ENCODE measurements at regions not wholly inside any gene's neighbourhood (a gene's known extent, or its start where the extent isn't known, plus 50 kb on each side); places are given as distances from the start of the nearest gene placed in this dataset.

DNA sequence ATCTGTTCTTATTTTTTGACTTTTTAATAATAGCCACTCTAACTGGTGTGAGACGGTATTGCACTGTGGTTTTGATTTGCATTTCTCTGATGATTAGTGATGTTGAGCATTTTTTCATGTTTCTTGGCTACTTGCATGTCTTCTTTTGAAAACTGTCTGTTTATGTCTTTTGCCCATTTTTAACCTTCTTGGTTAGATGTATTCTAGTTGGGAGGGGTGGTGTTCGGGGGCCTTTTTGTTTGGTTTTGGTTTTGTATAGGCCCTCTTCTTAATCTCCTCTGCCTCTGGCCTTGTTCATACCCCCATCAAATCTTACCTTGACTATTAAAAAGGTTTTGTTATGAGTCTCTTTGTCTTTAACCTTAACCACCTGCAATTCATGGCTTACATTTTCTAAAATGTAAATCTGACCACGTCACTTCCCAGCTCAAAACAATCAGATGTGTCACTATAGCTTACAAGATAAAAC lies 107.8 kb upstream of the NR4A3 start:
- Histone ChIP-seq H3K9me3 (no peaks in the 10 kb centered on the region), H3K27me3 (no peaks in the 10 kb centered on the region), H3K4me1 (no peaks in the 10 kb centered on the region), H3K4me3 (no peak overlapping the region), H3K27ac (no peak overlapping the region), H3K36me3 (no peaks in the 10 kb centered on the region)
- ATAC-seq (ENCODE audit: low FRiP score in 2 of 2) (no peak), DNase-seq (no peak)
- TF ChIP-seq, protein P1, sequence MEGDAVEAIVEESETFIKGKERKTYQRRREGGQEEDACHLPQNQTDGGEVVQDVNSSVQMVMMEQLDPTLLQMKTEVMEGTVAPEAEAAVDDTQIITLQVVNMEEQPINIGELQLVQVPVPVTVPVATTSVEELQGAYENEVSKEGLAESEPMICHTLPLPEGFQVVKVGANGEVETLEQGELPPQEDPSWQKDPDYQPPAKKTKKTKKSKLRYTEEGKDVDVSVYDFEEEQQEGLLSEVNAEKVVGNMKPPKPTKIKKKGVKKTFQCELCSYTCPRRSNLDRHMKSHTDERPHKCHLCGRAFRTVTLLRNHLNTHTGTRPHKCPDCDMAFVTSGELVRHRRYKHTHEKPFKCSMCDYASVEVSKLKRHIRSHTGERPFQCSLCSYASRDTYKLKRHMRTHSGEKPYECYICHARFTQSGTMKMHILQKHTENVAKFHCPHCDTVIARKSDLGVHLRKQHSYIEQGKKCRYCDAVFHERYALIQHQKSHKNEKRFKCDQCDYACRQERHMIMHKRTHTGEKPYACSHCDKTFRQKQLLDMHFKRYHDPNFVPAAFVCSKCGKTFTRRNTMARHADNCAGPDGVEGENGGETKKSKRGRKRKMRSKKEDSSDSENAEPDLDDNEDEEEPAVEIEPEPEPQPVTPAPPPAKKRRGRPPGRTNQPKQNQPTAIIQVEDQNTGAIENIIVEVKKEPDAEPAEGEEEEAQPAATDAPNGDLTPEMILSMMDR (IDR thresholded peaks at IDR 0.05), result no peak
- TF ChIP-seq POLR2AphosphoS5 (IDR thresholded peaks at IDR 0.05), result no peak
- TF ChIP-seq POLR2A (IDR thresholded peaks at IDR 0.05), result no peak
- TF ChIP-seq EP300 (IDR thresholded peaks at IDR 0.05), result no peak
- 91 to 99% methylated on average over 3 of the region's 3 CpGs for WGBS, 2 donors

DNA sequence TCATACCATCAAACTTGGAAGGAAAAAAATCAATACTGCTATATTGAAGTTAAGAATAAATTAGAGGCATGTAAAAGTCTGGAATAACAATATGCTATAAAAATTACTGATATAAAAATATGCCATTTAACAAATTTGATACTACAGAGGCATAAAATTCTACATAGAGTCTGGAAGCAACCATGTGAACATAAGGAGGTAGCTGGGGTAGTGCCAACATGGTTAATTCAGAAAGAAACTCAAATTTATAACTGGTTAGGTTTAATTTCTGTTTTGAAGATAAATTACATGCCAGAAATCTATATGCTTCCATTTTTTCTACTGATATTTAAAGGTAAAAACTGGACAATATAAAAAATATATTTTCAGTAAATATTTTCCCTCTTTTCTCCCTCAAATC lies 103.1 kb upstream of the NR4A3 start:
- H3K27ac ChIP-seq, result no peak overlapping the region
- no peaks in the 10 kb centered on the region for H3K9me3 ChIP-seq
- DNase-seq (no peak), ATAC-seq (ENCODE audit: low FRiP score in 2 of 2) (no peak)
- peaks cover 0 to 11% (median 6%) of the 10 kb centered on the region in 4 donors for H3K4me1 ChIP-seq
- TF ChIP-seq POLR2AphosphoS5 (IDR thresholded peaks at IDR 0.05), result no peak
- TF ChIP-seq POLR2A (IDR thresholded peaks at IDR 0.05), result no peak
- TF ChIP-seq, protein P1 (IDR thresholded peaks at IDR 0.05), result no peak
- no peak for TF ChIP-seq EP300 (IDR thresholded peaks at IDR 0.05)
- no peaks in the 10 kb centered on the region for H3K36me3 ChIP-seq
- H3K27me3 ChIP-seq, result no peaks in the 10 kb centered on the region
- no peak overlapping the region for H3K4me3 ChIP-seq

DNA sequence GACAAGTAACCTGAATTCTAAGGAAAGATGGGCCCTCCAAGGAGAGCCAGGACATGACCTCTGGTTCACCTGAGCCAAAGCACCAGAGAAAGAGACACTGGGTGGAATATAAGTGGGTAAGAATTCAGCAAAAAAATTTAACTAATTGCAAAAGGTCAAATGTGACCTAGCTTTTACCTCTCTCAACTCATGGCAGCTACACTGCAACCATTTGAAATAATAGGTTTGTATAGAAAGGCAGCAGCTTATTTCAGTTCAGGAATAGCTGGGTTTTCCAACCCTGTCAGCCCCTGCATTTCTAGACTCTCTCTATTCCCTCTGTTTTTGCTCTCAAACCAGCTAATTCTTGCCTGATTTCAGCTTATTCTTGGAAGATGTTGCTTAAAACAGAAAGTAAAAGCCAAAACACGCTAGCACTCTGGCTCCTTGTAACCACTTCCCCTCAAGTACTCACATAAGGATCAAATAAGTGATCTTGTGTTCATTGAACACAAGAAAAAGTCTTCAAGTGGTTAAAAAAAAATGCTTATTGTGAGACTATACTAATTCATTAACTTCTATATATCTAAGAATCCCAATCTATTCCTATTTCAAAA lies 101.1 kb upstream of the NR4A3 start:
- WGBS, 2 donors, result 0 to 4% methylated on average over 1 of the region's 1 CpG
- Histone ChIP-seq H3K27ac (peak overlapping the region; percentile 12 to 66 (median 34)), H3K4me1 (peaks cover 0 to 11% (median 6%) of the 10 kb centered on the region in 4 donors), H3K4me3 (peak overlapping the region in 2 of 4 donors; percentile 24 to 36), H3K9me3 (no peaks in the 10 kb centered on the region), H3K36me3 (no peaks in the 10 kb centered on the region), H3K27me3 (no peaks in the 10 kb centered on the region)
- ATAC-seq (ENCODE audit: low FRiP score in 2 of 2) (peak in 1 of 2 donors; percentile 62), DNase-seq (no peak)
- no peak for TF ChIP-seq POLR2A (IDR thresholded peaks at IDR 0.05)
- no peak for TF ChIP-seq POLR2AphosphoS5 (IDR thresholded peaks at IDR 0.05)
- TF ChIP-seq EP300 (IDR thresholded peaks at IDR 0.05), result no peak
- TF ChIP-seq, protein P1 (IDR thresholded peaks at IDR 0.05), result no peak

DNA sequence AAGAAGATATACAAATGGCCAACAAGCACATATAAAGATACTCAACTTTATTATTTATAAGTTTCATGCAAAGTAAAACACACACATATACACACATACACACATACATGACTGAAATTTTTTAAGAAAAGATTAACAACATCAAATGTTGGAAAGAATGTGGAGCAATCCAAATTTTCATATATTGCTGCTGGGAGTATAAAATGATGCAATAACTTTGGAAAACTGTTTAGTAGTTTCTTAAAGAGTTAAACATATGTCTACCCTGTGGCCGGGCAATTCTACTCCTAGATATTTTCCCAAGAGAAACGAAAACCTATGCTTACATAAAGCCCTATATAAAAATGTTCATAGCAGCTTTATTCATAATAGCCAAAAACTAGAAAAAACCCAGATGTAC lies 99.8 kb upstream of the NR4A3 start:
- ATAC-seq (ENCODE audit: low FRiP score in 2 of 2), result no peak
- Histone ChIP-seq H3K4me3 (no peak overlapping the region), H3K36me3 (no peaks in the 10 kb centered on the region), H3K27me3 (no peaks in the 10 kb centered on the region), H3K9me3 (no peaks in the 10 kb centered on the region), H3K4me1 (peaks cover 0 to 11% (median 6%) of the 10 kb centered on the region in 4 donors), H3K27ac (no peak overlapping the region)
- WGBS, 2 donors, result 79 to 89% methylated on average over 2 of the region's 2 CpGs
- no peak for DNase-seq
- TF ChIP-seq POLR2A (IDR thresholded peaks at IDR 0.05) (no peak), POLR2AphosphoS5 (IDR thresholded peaks at IDR 0.05) (no peak), EP300 (IDR thresholded peaks at IDR 0.05) (no peak)
- TF ChIP-seq, protein P1 (IDR thresholded peaks at IDR 0.05), result no peak

DNA sequence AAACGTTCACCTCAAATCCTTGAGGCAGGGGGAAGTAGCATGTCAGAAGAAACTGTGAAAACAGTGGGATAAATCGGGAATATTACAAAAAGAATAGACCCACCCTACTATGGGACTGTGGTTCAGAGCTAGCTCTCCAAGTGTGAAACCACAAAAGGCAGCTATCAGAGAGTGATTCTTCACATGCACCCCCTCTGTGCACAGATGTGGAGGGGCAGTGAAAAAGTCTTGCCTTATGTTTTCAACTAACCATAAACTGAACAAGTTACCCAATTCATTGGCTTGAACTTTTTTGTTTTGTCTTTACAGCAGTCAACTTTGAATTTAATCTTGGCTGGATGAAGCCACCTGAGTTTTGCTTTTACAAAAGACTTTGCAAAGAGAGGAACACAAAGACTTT lies 98.8 kb upstream of the NR4A3 start:
- TF ChIP-seq EP300 (IDR thresholded peaks at IDR 0.05) (no peak), POLR2A (IDR thresholded peaks at IDR 0.05) (no peak), POLR2AphosphoS5 (IDR thresholded peaks at IDR 0.05) (no peak)
- TF ChIP-seq, protein P1 (IDR thresholded peaks at IDR 0.05), result no peak
- Histone ChIP-seq H3K27ac (no peak overlapping the region), H3K4me1 (peaks cover 0 to 11% (median 6%) of the 10 kb centered on the region in 4 donors), H3K27me3 (no peaks in the 10 kb centered on the region), H3K4me3 (no peak overlapping the region), H3K36me3 (no peaks in the 10 kb centered on the region), H3K9me3 (no peaks in the 10 kb centered on the region)
- WGBS, 2 donors, result 69% methylated on average over 2 of the region's 2 CpGs
- no peak for ATAC-seq (ENCODE audit: low FRiP score in 2 of 2)
- DNase-seq, result no peak

Measured in upper lobe of left lung (tissue), 6 donors.